GM18867 (cell line): ENCODE measurements at regions not wholly inside any gene's neighbourhood (a gene's known extent, or its start where the extent isn't known, plus 50 kb on each side); places are given as distances from the start of the nearest gene placed in this dataset.
"Not testable (repeated sequence)": the region's sequence is repeated elsewhere in the genome, so short reads cannot be mapped to it uniquely, and the experiment has no call there.

Experiments used
- ATAC-seq: cut with Tn5 transposase; IDR thresholded peaks from one replicate; pipeline ENCODE4 v1.9.1; 2021; ENCODE audit warnings: mild to moderate bottlenecking, moderate library complexity; ENCODE audit not compliant: unreplicated experiment

- ATAC-seq, result no peak
Measured at GRCh38 chr4:187098429-187098828, 374.8 kb upstream of the FAT1 start.

DNA sequence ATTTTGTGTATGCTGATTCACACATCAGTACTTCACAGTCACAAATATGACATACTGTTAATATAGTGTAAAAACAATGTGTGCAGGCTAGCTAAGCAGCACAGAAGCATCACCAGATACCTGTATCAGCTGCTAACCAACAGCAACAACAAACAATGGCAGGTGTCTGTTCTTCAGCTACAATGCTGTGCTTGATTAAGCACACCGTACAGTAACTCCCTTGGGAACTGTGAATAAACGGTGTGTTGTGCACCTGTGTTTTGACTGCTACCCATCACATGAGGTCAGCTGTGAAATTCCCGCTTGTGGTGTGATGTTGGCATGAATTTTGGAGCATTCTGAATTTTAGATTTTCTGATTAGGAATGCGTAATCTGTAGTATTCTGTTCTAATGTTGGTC lies 379.7 kb upstream of the FAT1 start:
- ATAC-seq, result no peak

DNA sequence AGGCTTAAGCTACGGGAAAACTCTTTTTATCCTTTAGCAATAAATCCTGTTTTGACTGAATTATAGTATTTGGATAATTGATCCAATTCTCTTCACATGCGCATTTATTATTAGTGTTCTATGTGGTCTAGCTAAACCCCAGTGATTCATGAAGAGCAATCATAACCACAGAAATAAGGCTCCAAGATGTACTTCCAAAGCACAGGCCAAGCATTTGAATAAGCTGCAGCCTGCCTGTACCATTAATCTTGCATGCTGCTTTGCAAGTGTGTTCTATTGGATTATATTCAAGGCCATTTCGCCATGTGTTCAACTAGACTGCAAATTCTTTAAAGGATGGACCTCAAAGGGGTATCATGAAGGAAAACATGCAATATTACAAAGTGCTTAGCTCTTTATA lies 385.2 kb upstream of the FAT1 start:
- no peak for ATAC-seq

DNA sequence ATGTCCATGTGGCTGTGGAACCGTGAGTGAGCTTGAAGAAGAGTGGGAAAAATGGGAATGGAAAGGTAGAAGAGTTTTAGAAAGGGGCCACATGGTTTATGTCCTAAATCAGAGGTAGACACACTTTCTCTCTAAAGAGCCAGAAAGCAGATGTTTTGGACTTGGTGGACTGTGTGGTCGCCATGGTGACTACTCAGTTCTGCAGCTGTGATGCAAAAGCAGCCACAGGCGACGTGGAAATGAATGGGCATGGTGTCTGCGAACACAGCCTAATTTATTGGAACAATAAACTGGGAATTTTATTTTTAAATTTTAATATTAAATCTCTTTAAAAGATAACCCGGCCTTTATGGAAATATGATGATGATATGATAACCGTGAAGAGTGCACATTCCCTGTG lies 386.0 kb upstream of the FAT1 start:
- no peak for ATAC-seq

DNA sequence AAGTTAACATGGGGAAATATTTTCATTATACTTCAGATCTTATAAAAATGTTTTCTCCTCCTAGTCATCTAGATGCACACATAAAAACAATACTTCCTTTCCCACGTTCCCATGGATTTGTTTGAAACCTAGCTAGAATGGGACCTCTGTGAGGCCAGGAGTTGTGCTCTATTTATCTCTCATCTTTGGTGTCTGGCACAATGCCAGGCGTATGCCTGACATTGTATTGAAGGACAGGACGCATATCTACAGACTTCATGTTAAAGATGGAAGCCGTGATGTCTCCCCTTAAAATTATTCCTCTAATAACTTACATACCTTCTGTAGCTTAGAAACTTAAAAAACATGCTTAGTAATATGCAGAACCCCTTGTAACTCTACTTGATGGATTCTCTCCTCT lies 394.5 kb upstream of the FAT1 start:
- no peak for ATAC-seq

DNA sequence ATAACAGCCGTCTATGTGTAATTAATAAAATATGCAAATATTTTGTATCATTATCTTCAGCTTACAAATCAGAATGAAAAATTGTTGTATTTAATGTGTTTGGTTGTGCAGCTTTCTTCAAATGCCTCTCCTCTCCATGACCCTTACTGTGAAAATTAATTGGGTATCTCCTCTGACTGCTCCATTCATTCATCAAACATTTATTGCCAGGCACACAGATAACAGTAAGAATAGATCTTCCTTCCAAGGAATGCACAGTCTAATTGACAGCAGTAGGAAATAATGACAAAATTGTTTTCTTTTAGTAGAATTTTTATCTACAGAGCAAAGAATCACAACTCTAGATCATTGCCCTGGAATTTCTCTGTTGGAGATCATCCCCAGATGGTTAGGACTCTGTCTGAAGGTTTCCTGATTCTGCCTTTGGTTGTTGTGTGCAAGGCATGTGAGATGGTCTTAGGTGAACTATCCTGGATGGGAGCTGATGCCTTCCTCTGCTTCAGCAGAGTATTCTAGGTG lies 395.0 kb upstream of the FAT1 start:
- ATAC-seq, result no peak

GRCh38 chr4:187124331-187124730 lies 400.7 kb upstream of the FAT1 start:
- no peak for ATAC-seq

GRCh38 chr4:187125062-187125461 lies 401.4 kb upstream of the FAT1 start:
- no peak for ATAC-seq

DNA sequence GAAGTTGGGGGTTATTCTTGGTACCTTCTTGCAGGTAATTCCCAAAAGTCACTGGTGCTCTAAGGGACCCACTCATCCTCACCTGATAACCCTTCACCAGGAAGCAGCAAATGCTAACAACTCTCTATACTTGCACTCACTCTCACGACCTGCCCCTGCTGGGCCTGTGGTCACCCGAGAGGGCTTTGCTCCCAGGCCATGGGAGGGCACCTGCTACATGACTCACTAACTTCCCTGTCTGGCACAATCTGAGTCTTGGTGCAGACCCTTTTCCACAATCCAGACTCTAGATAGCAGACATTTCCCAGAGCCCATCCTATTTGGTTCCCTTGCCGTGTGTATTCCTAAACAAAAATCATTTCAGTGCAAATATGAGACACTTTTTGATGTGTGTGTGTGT lies 403.8 kb upstream of the FAT1 start:
- no peak for ATAC-seq

DNA sequence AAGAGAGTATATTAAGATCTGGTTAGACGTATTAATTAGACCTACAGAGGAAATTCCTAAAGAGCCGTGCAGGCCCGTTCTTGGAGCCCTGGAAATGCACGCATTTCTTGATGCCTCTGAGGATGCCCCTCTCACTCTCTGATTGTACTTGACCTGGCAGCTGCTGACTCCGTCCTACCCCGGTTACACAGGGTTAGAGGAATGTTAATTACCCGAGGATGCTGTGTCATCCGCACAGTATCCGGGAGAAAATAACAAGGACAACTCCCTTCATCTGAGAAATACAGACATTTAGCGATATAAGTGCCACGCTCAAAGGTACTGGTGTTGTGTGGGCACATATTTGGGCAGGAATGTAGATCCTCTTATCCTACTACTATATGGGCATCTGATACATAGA lies 404.6 kb upstream of the FAT1 start:
- no peak for ATAC-seq

DNA sequence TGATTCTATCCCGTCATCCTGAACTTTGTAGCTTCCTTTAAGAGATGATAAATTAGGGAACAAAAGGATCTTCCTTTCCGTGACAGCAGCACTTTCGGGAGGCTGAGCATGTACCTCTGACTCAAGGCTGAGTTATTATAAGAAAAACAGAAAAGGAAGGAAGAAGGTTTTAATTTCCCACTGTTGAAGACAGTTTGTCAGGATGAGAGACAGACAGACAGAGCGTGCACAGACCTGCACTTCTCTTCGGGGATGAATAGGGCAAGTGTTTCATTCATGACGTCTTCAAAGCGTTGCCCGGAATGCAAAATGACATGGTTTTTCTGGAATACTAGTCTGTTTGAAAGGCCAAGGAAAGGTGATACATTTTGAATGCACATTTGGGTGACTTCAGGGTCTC lies 405.3 kb upstream of the FAT1 start:
- ATAC-seq, result no peak

DNA sequence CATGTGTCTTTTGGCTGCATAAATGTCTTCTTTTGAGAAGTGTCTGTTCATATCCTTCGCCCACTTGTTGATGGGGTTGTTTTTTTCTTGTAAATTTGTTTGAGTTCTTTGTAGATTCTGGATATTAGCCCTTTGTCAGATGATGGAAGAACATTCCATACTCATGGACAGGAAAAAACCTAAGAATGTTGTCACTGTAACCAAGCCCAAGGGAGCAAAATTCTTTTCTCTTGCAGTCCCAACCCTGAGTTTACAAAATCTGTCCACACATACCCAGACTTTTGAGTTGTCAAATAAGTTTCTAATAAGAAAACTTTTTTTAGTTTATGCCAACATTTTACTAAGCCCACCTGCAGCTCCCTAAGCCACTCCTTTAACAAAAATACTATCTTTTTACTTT lies 408.2 kb upstream of the FAT1 start:
- ATAC-seq, result not testable (repeated sequence)

- no peak for ATAC-seq
Measured at GRCh38 chr4:187135878-187136277, 412.2 kb upstream of the FAT1 start.

DNA sequence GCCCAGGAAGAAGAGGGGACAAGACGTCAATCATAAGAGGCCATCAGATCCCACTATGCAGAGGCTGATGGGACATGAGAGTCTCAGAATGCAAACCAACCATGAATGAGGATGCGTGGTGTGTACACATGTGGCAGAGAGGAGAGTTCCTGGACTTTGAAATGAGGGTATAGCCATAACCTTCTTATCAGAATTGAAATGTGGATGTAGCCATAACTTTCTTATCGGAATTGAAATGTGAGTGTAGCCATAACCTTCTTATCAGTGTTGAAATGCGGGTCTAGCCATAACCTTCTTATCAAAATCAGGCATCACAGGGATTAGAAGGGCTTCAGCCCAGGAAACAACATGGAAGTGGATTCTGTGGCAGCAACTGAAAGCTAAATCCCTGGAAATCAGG lies 415.5 kb upstream of the FAT1 start:
- no peak for ATAC-seq

DNA sequence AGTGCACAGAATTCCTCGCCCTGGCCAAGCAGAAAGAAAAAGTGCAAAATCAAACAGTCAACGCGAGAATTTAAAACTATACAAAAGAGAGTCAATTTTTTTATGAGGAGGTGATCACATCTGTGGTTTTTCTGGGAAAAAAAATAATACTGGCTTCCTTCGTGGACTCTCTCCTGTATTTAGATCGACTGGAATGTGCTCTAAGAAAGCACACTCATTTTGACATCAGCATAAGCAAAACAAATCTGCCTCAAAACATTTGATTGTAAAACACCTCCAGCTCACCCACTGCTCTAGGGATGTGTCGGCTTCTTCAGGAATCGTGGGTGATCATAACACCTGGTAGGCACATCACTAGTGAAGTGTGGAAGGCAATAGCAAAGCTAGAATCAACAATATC lies 417.4 kb upstream of the FAT1 start:
- no peak for ATAC-seq

DNA sequence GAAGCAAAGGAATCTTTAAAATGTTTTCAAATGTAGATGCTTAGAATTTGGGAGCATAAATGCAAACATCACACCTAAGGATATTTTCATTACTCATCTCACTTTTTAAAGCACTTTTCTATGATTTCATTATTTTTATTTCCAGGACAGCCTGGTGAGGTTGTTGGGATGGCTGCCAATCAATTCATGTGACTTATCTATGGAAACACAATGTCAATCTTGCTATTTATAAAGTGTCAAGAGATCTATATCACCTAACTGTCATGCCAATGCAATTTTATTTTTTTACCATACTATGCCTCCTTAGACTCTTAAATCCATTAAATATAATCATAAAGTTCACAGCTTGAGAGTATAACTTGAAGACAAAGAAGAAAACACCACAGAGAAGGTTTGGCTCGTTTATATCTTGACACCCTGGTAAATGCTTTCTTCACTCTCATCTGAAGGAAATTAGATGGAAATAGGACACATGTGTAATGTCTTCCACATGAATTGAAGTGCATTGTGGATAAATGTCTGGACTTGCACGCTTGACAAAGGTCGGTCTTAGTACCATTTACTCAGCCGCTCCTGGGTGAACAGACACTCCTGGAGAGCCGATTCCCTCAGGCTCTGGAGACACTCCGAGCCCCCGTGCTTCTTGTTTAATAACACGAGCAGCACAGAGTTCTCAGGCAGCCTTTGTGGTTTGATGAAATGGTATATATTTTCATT lies 425.7 kb upstream of the FAT1 start:
- ATAC-seq, result no peak

DNA sequence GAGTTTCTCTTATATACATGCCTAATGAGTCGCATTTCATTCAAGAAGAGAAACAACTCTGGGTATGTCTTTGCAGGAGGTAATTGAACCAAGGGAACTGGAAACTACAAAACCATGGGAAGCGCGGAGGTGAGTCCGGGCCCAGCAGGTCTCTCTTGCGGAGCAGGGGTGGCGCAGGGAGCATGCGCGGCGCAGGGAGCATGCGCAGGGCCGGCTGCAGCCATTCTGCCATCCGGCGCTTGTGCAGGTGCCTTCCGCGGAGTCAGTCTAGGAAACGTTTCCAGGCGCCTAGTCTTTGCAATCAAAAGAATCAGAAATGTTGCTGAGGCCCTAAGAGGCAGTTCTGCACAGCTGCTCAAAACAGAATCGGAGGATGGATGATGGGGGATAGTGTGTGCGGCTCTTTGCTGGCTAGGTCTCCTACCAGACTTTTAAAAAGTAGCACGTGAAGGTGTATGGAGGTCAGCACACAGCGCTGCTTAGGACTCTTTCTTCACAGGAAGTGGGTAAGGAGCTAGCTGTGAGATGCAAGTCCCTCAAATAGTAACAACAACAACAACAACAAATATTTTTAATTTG lies 433.8 kb upstream of the FAT1 start:
- no peak for ATAC-seq

- ATAC-seq, result no peak
Measured at GRCh38 chr4:187158003-187158402, 434.3 kb upstream of the FAT1 start.

DNA sequence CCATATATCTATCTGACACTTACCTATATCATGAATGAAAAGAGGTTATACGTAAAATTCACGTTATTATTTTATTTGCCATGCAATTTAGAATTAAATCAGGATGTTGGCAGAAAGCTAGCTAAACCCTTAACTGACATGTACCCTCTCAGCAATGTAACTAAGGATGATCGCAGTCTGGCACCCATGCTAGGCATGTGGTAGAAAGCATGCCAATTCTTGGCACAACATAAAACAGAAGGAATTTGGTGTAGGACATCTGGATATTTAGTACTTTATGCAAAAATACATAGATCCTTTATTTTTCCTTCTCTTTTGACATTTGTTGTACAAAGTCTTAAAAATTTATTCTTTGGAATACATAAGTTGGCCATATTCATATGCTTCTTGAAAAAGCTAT lies 436.8 kb upstream of the FAT1 start:
- ATAC-seq, result no peak

DNA sequence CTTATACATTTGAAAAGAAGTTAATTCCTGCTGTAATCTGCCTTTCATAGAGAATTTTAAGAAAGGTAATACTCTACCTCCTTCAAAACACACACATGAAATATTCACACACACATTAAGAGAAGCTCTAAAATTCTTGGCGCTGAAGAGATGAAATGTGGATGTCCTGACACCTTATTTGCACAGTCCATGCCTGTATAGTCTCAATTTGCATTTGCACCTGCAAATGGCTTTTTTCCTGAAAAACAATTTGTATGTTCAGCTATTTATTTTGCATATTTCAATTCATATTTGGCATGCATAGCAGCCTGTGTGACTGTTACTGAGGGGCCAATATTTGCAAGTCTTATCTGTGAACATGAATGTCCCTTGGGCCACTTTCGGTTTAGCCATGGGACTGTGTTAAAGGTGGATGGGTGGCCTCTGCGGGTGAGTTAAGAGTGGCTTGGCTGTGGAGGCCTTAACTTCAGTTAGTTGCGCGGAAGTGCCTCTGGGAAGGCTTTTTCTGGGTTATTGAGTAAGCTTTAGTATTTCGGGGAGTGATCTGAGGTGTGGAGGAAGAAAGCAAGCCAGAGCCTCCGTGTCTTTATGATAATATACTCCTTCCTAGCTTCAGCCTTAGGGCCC lies 443.3 kb upstream of the FAT1 start:
- no peak for ATAC-seq

DNA sequence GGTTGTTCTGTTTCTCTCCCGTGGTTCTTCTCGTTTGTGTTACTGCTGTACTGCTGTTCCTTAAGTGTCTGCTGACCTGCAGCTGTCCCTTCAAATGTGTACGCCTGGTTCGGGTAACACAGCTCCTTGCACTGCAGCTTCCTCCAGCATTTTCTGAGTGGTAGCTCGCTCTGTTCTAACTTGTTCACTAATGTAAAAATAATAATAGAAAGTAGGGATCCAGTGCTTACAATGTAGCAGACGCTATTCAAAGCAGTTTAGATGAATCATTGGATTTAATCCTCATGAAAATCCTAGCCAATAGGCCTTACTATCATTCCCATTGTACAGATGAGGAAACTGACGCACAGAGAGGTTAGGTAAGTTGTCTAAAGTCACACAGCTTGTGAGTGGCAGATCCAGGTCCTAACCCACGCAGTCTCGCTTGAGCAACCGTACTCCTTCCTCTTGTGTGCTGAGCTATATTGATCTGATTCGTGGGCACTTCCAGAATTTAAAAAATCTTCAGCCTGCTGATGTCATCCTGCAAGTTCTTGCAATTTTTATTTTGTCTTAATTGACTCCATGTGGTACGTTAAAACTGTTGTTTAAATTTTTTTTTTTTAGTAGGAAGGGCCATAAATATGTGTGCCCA lies 448.2 kb upstream of the FAT1 start:
- ATAC-seq, result no peak

DNA sequence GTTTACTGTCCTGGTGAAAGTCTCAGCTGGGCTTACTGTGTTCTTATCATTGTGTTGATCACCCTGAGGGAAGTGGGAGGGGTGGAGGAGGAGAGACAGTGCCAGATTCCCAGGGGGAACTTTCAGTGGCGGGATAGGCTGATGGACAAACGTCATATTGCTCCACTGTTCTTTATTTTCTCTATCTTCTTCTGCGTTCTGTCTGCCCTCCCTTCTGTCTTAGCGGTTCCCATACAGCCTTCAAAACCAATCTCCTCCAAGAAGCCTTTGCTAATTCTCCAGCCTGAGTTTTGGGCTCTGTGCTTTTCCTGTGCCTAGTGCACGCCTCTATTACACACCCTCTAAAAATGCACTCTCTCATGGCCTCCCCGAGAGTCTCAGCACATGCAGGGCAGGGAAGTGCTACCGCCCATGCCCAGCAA lies 448.7 kb upstream of the FAT1 start:
- no peak for ATAC-seq
